MM.1S (cell line): ENCODE measurements at regions not wholly inside any gene's neighbourhood (a gene's known extent, or its start where the extent isn't known, plus 50 kb on each side); places are given as distances from the start of the nearest gene placed in this dataset.

ENCODE experiments used
- DNase-seq: peaks from one replicate; pipeline ENCODE4 v3.0.0-alpha.2; 2015
- H2AFZ ChIP-seq: fragments of 300-600 bp; sonication (generic); 2 replicates; pipeline ENCODE4 v1.6.0; 2016; ENCODE audit warnings: antibody characterized with exemption, low read length
- H3F3A ChIP-seq: fragments of 300-600 bp; sonication (generic); 2 replicates; pipeline ENCODE4 v1.6.1; 2016; ENCODE audit warnings: mild to moderate bottlenecking, antibody characterized with exemption, low read length, moderate library complexity, mixed read lengths; ENCODE audit not compliant: insufficient read depth
- H3K27ac ChIP-seq: fragments of 300-600 bp; sonication (generic); 2 replicates; pipeline ENCODE4 v1.5.1; 2016; ENCODE audit warnings: mild to moderate bottlenecking, low read length
- H3K27me3 ChIP-seq: fragments of 300-600 bp; sonication (generic); replicated peaks from 2 replicates; pipeline ENCODE4 v1.6.0; 2016; ENCODE audit warnings: low read length; ENCODE audit not compliant: insufficient read depth
- H3K36me3 ChIP-seq: fragments of 300-600 bp; sonication (generic); replicated peaks from 2 replicates; pipeline ENCODE4 v1.6.1; 2016; ENCODE audit warnings: mild to moderate bottlenecking, low read length, mixed read lengths; ENCODE audit not compliant: insufficient read depth
- H3K4me1 ChIP-seq: fragments of 300-600 bp; sonication (generic); 2 replicates; pipeline ENCODE4 v1.6.1; 2016; ENCODE audit warnings: low read length, mixed read lengths
- H3K4me2 ChIP-seq: fragments of 300-600 bp; sonication (generic); 2 replicates; pipeline ENCODE4 v1.6.0; 2016; ENCODE audit warnings: low read depth, low read length
- H3K4me3 ChIP-seq: fragments of 300-600 bp; sonication (generic); 2 replicates; pipeline ENCODE4 v1.5.1; 2016; ENCODE audit warnings: low read length, mixed read lengths
- H3K79me2 ChIP-seq: fragments of 300-600 bp; sonication (generic); 2 replicates; pipeline ENCODE4 v1.6.1; 2016; ENCODE audit warnings: mixed run types, low read length, mixed read lengths
- H3K9ac ChIP-seq: fragments of 300-600 bp; sonication (generic); 2 replicates; pipeline ENCODE4 v1.6.1; 2016; ENCODE audit warnings: low read length, mixed read lengths
- H3K9me2 ChIP-seq: fragments of 300-600 bp; sonication (generic); replicated peaks from 2 replicates; pipeline ENCODE4 v1.6.1; 2016; ENCODE audit warnings: mild to moderate bottlenecking, low read length, mixed read lengths; ENCODE audit not compliant: insufficient read depth
- H3K9me3 ChIP-seq: fragments of 300-600 bp; sonication (generic); replicated peaks from 2 replicates; pipeline ENCODE4 v1.6.1; 2016; ENCODE audit warnings: mild to moderate bottlenecking, low read length, mixed read lengths; ENCODE audit not compliant: insufficient read depth
- H4K20me1 ChIP-seq: fragments of 300-600 bp; sonication (generic); 2 replicates; pipeline ENCODE4 v1.6.1; 2016; ENCODE audit warnings: mild to moderate bottlenecking, low read length, moderate library complexity, mixed read lengths; ENCODE audit not compliant: insufficient read depth
- CTCF ChIP-seq: fragments of 300-600 bp; sonication (generic); IDR thresholded peaks from 2 replicates; pipeline ENCODE4 v1.5.1; 2016; ENCODE audit warnings: antibody characterized with exemption, low read length, mixed read lengths
- EZH2 ChIP-seq: fragments of 300-600 bp; sonication (generic); optimal IDR thresholded peaks from 2 replicates; pipeline ENCODE3; 2017; ENCODE audit warnings: low read depth, mild to moderate bottlenecking, antibody characterized with exemption, low read length, mixed read lengths
- EZH2phosphoT487 ChIP-seq: fragments of 300-600 bp; sonication (generic); IDR thresholded peaks from 2 replicates; pipeline ENCODE4 v1.6.1; 2018; ENCODE audit warnings: antibody characterized with exemption, low read length

- Histone ChIP-seq H3K79me2 (no peaks in the 10 kb centered on the region), H4K20me1 (no peaks in the 10 kb centered on the region), H3K4me3 (no peak overlapping the region), H3K27me3 (no peaks in the 10 kb centered on the region), H3F3A (no peaks in the 10 kb centered on the region), H2AFZ (no peak overlapping the region), H3K4me2 (no peak overlapping the region), H3K9me2 (no peaks in the 10 kb centered on the region), H3K9ac (no peak overlapping the region), H3K36me3 (no peaks in the 10 kb centered on the region), H3K27ac (no peak overlapping the region), H3K4me1 (no peaks in the 10 kb centered on the region), H3K9me3 (no peaks in the 10 kb centered on the region)
- no peak for DNase-seq
- TF ChIP-seq CTCF (no peak), EZH2 (no peak)
These were observed 417.3 kb downstream of the RASEF start for GRCh38 chr9:82645600-82645999.

- no peak overlapping the region for H2AFZ ChIP-seq
- H3K9me2 ChIP-seq, result no peaks in the 10 kb centered on the region
- no peaks in the 10 kb centered on the region for H3K79me2 ChIP-seq
- no peaks in the 10 kb centered on the region for H4K20me1 ChIP-seq
- no peaks in the 10 kb centered on the region for H3K27me3 ChIP-seq
- H3K36me3 ChIP-seq, result no peaks in the 10 kb centered on the region
- no peak overlapping the region for H3K4me2 ChIP-seq
- H3K27ac ChIP-seq, result no peak overlapping the region
- H3K9me3 ChIP-seq, result no peaks in the 10 kb centered on the region
- TF ChIP-seq EZH2phosphoT487 (no peak), EZH2 (no peak), CTCF (no peak)
- H3F3A ChIP-seq, result no peaks in the 10 kb centered on the region
- H3K9ac ChIP-seq, result no peak overlapping the region
- H3K4me1 ChIP-seq, result no peaks in the 10 kb centered on the region
- no peak for DNase-seq
- H3K4me3 ChIP-seq, result no peak overlapping the region
These were observed 412.6 kb downstream of the RASEF start for GRCh38 chr9:82650368-82650767.

- H3K9me3 ChIP-seq, result no peaks in the 10 kb centered on the region
- no peaks in the 10 kb centered on the region for H3K36me3 ChIP-seq
- H3K4me2 ChIP-seq, result no peak overlapping the region
- H3K9me2 ChIP-seq, result no peaks in the 10 kb centered on the region
- no peak overlapping the region for H3K4me3 ChIP-seq
- no peaks in the 10 kb centered on the region for H4K20me1 ChIP-seq
- H3F3A ChIP-seq, result no peaks in the 10 kb centered on the region
- no peak overlapping the region for H3K27ac ChIP-seq
- H2AFZ ChIP-seq, result no peak overlapping the region
- no peaks in the 10 kb centered on the region for H3K79me2 ChIP-seq
- no peak for DNase-seq
- no peak for TF ChIP-seq EZH2
- TF ChIP-seq EZH2phosphoT487, result no peak
- no peak for TF ChIP-seq CTCF
- H3K27me3 ChIP-seq, result no peaks in the 10 kb centered on the region
- no peak overlapping the region for H3K9ac ChIP-seq
- no peaks in the 10 kb centered on the region for H3K4me1 ChIP-seq
These were observed 411.5 kb downstream of the RASEF start for GRCh38 chr9:82651474-82651873.

GRCh38 chr9:82665324-82665723 is 397.6 kb downstream of the RASEF start:
- Histone ChIP-seq H3K27ac (no peak overlapping the region), H3K27me3 (no peaks in the 10 kb centered on the region), H3K79me2 (no peaks in the 10 kb centered on the region), H4K20me1 (no peaks in the 10 kb centered on the region), H3K4me1 (no peaks in the 10 kb centered on the region), H2AFZ (no peak overlapping the region), H3K36me3 (no peaks in the 10 kb centered on the region), H3K9ac (no peak overlapping the region), H3F3A (no peaks in the 10 kb centered on the region), H3K9me3 (no peaks in the 10 kb centered on the region), H3K4me3 (no peak overlapping the region), H3K9me2 (no peaks in the 10 kb centered on the region), H3K4me2 (no peak overlapping the region)
- DNase-seq, result no peak
- TF ChIP-seq EZH2phosphoT487 (no peak), CTCF (no peak), EZH2 (no peak)
